C4-2B (cell line): ENCODE measurements at regions not wholly inside any gene's neighbourhood (a gene's known extent, or its start where the extent isn't known, plus 50 kb on each side); places are given as distances from the start of the nearest gene placed in this dataset.

Experiments
- H3K27ac ChIP-seq: fragments of 450-650 bp; 2 replicates; pipeline ENCODE4 v1.5.1; 2017
- CTCF ChIP-seq: fragments of 450-650 bp; conservative IDR thresholded peaks from 2 replicates; pipeline ENCODE4 v1.5.1; 2017; ENCODE audit warnings: mild to moderate bottlenecking
- ZFX ChIP-seq: fragments of 450-650 bp; IDR thresholded peaks from 2 replicates; pipeline ENCODE4 v1.6.1; 2017

- TF ChIP-seq CTCF = no peak
- no peak for TF ChIP-seq ZFX
- no peak overlapping the region for H3K27ac ChIP-seq
Observed at GRCh38 chr3:8400911-8401310, 100.7 kb upstream of the LMCD1 start.

GRCh38 chr3:8403996-8404395, 97.6 kb upstream of the LMCD1 start:
- no peak overlapping the region for H3K27ac ChIP-seq
- TF ChIP-seq CTCF (no peak), ZFX (no peak)

GRCh38 chr3:8405144-8405543, 96.5 kb upstream of the LMCD1 start:
- H3K27ac ChIP-seq = no peak overlapping the region
- no peak for TF ChIP-seq CTCF
- TF ChIP-seq ZFX = no peak

- TF ChIP-seq CTCF (no peak), ZFX (no peak)
- H3K27ac ChIP-seq = no peak overlapping the region
Observed at GRCh38 chr3:8406479-8406878, 95.1 kb upstream of the LMCD1 start.

GRCh38 chr3:8413337-8413926, 88.2 kb upstream of the LMCD1 start:
- TF ChIP-seq CTCF (no peak), ZFX (no peak)
- no peak overlapping the region for H3K27ac ChIP-seq

GRCh38 chr3:8416965-8417364, 84.7 kb upstream of the LMCD1 start:
- no peak for TF ChIP-seq ZFX
- no peak for TF ChIP-seq CTCF
- no peak overlapping the region for H3K27ac ChIP-seq

GRCh38 chr3:8420612-8421011, 81.0 kb upstream of the LMCD1 start:
- H3K27ac ChIP-seq = no peak overlapping the region
- no peak for TF ChIP-seq ZFX
- TF ChIP-seq CTCF = no peak
